SW480 (cell line): ENCODE measurements at regions not wholly inside any gene's neighbourhood (a gene's known extent, or its start where the extent isn't known, plus 50 kb on each side); places are given as distances from the start of the nearest gene placed in this dataset.
"Not testable (repeated sequence)": the region's sequence is repeated elsewhere in the genome, so short reads cannot be mapped to it uniquely, and the experiment has no call there.

Source experiments
- DNase-seq: peaks from one replicate; pipeline ENCODE4 v3.0.0-alpha.2; 2016; ENCODE audit warnings: low spot score

GRCh38 chr16:35196313-35196712 is 1736.9 kb downstream of the TP53TG3F start:
- no peak for DNase-seq

GRCh38 chr16:35197656-35198055 is 1738.2 kb downstream of the TP53TG3F start:
- no peak for DNase-seq

- no peak for DNase-seq
Observed at GRCh38 chr16:35198223-35199199, 1739.1 kb downstream of the TP53TG3F start.

- no peak for DNase-seq
Observed at GRCh38 chr16:35200662-35201061, 1741.2 kb downstream of the TP53TG3F start.

GRCh38 chr16:35201151-35201550 is 1741.7 kb downstream of the TP53TG3F start:
- DNase-seq: no peak

- no peak for DNase-seq
Observed at GRCh38 chr16:35203636-35204035, 1744.2 kb downstream of the TP53TG3F start.

GRCh38 chr16:35207059-35207999 is 1747.9 kb downstream of the TP53TG3F start:
- DNase-seq: no peak

GRCh38 chr16:35208001-35208935 is 1748.9 kb downstream of the TP53TG3F start:
- no peak for DNase-seq

- no peak for DNase-seq
Observed at GRCh38 chr16:35210681-35211433, 1751.4 kb downstream of the TP53TG3F start.

- no peak for DNase-seq
Observed at GRCh38 chr16:35214840-35215239, 1755.4 kb downstream of the TP53TG3F start.

GRCh38 chr16:35215287-35215686 is 1755.9 kb downstream of the TP53TG3F start:
- no peak for DNase-seq

- DNase-seq: not testable (repeated sequence)
Observed at GRCh38 chr16:35216261-35216660, 1756.8 kb downstream of the TP53TG3F start.

GRCh38 chr16:35221482-35222185 is 1762.2 kb downstream of the TP53TG3F start:
- DNase-seq: no peak

- DNase-seq: no peak
Observed at GRCh38 chr16:35234679-35235078, 1775.3 kb downstream of the TP53TG3F start.

- no peak for DNase-seq
Observed at GRCh38 chr16:35239561-35239960, 1780.1 kb downstream of the TP53TG3F start.

GRCh38 chr16:35249051-35249450 is 1789.6 kb downstream of the TP53TG3F start:
- DNase-seq: no peak

GRCh38 chr16:35252356-35252936 is 1793.0 kb downstream of the TP53TG3F start:
- DNase-seq: no peak

- DNase-seq: no peak
Observed at GRCh38 chr16:35255186-35255803, 1795.9 kb downstream of the TP53TG3F start.

GRCh38 chr16:35255816-35256215 is 1796.4 kb downstream of the TP53TG3F start:
- DNase-seq: no peak
